KMS-11 (cell line): ENCODE measurements at regions not wholly inside any gene's neighbourhood (a gene's known extent, or its start where the extent isn't known, plus 50 kb on each side); places are given as distances from the start of the nearest gene placed in this dataset.

ENCODE experiments used
- H2AFZ ChIP-seq: fragments of 200-600 bp; sonication (generic); 2 replicates; pipeline ENCODE4 v1.6.1; 2016; ENCODE audit warnings: antibody characterized with exemption, mixed run types, low read depth
- H3K27ac ChIP-seq: fragments of 200-600 bp; sonication (generic); 2 replicates; pipeline ENCODE4 v1.6.1; 2016; ENCODE audit warnings: mild to moderate bottlenecking, mixed run types
- H3K27me3 ChIP-seq: fragments of 200-600 bp; sonication (generic); 2 replicates; pipeline ENCODE4 v1.6.1; 2017; ENCODE audit warnings: mild to moderate bottlenecking, low read depth, mixed run types, moderate library complexity; ENCODE audit not compliant: insufficient read depth
- H3K36me3 ChIP-seq: fragments of 200-600 bp; sonication (generic); 2 replicates; pipeline ENCODE4 v1.6.1; 2017; ENCODE audit warnings: mild to moderate bottlenecking, mixed run types; ENCODE audit not compliant: insufficient read depth
- H3K4me1 ChIP-seq: fragments of 200-600 bp; sonication (generic); 2 replicates; pipeline ENCODE4 v1.6.1; 2016; ENCODE audit warnings: mild to moderate bottlenecking, low read depth, mixed run types; ENCODE audit not compliant: poor library complexity, severe bottlenecking
- H3K4me2 ChIP-seq: fragments of 200-600 bp; sonication (generic); 2 replicates; pipeline ENCODE4 v1.7.0; 2016; ENCODE audit warnings: mild to moderate bottlenecking, mixed run types
- H3K4me3 ChIP-seq: fragments of 200-600 bp; sonication (generic); IDR thresholded peaks from 2 replicates; pipeline ENCODE4 v1.6.1; 2017; ENCODE audit warnings: low read depth, low read length, mixed read lengths; ENCODE audit not compliant: insufficient read depth
- H3K79me2 ChIP-seq: fragments of 200-600 bp; sonication (generic); 2 replicates; pipeline ENCODE4 v1.6.1; 2016; ENCODE audit warnings: low read depth, mixed run types; ENCODE audit not compliant: insufficient read depth
- H3K9ac ChIP-seq: fragments of 200-600 bp; sonication (generic); 2 replicates; pipeline ENCODE4 v1.6.1; 2016; ENCODE audit warnings: mild to moderate bottlenecking, mixed run types
- H4K20me1 ChIP-seq: fragments of 200-600 bp; sonication (generic); 2 replicates; pipeline ENCODE4 v1.6.1; 2016; ENCODE audit warnings: mild to moderate bottlenecking, mixed run types; ENCODE audit not compliant: insufficient read depth
- CTCF ChIP-seq: fragments of 200-600 bp; sonication (generic); conservative IDR thresholded peaks from 2 replicates; pipeline ENCODE4 v1.6.1; 2017; ENCODE audit warnings: low read depth, mild to moderate bottlenecking, antibody characterized with exemption, low read length, moderate library complexity, mixed read lengths

GRCh38 chr13:97124206-97124605 is 97.9 kb upstream of the MBNL2 start:
- no peaks in the 10 kb centered on the region for H3K4me1 ChIP-seq
- no peak overlapping the region for H2AFZ ChIP-seq
- no peaks in the 10 kb centered on the region for H4K20me1 ChIP-seq

GRCh38 chr13:97124915-97125809 is 97.0 kb upstream of the MBNL2 start:
- H4K20me1 ChIP-seq = no peaks in the 10 kb centered on the region
- no peaks in the 10 kb centered on the region for H3K79me2 ChIP-seq
- no peak for TF ChIP-seq CTCF
- H3K9ac ChIP-seq = no peak overlapping the region
- H3K27me3 ChIP-seq = no peaks in the 10 kb centered on the region
- no peaks in the 10 kb centered on the region for H3K36me3 ChIP-seq
- no peak overlapping the region for H3K4me3 ChIP-seq
- no peak overlapping the region for H3K27ac ChIP-seq
- H3K4me1 ChIP-seq = no peaks in the 10 kb centered on the region
- no peak overlapping the region for H3K4me2 ChIP-seq
- no peak overlapping the region for H2AFZ ChIP-seq

More at GRCh38 chr13:97124206-97124605, 97.9 kb upstream of the MBNL2 start:
- H3K4me2 ChIP-seq = no peak overlapping the region
- no peak for TF ChIP-seq CTCF
- H3K4me3 ChIP-seq = no peak overlapping the region
- no peaks in the 10 kb centered on the region for H3K79me2 ChIP-seq
- H3K27ac ChIP-seq = no peak overlapping the region
- no peaks in the 10 kb centered on the region for H3K36me3 ChIP-seq
- H3K9ac ChIP-seq = no peak overlapping the region
- H3K27me3 ChIP-seq = no peaks in the 10 kb centered on the region

GRCh38 chr13:97125810-97126738 is 96.1 kb upstream of the MBNL2 start:
- no peak overlapping the region for H3K4me3 ChIP-seq
- H3K4me2 ChIP-seq = no peak overlapping the region
- no peak overlapping the region for H2AFZ ChIP-seq

More at GRCh38 chr13:97125810-97126738, 96.1 kb upstream of the MBNL2 start:
- no peak for TF ChIP-seq CTCF
- no peak overlapping the region for H3K27ac ChIP-seq
- no peaks in the 10 kb centered on the region for H3K4me1 ChIP-seq
- no peaks in the 10 kb centered on the region for H3K36me3 ChIP-seq
- H4K20me1 ChIP-seq = no peaks in the 10 kb centered on the region
- H3K79me2 ChIP-seq = no peaks in the 10 kb centered on the region
- no peaks in the 10 kb centered on the region for H3K27me3 ChIP-seq
- H3K9ac ChIP-seq = no peak overlapping the region
